ENCODE measurements at regions not wholly inside any gene's neighbourhood (a gene's known extent, or its start where the extent isn't known, plus 50 kb on each side); places are given as distances from the start of the nearest gene placed in this dataset.

- TF ChIP-seq POLR2AphosphoS5 (IDR thresholded peaks at IDR 0.05) (no peak), CTCF (IDR thresholded peaks at IDR 0.05) (no peak)
These were observed 302.8 kb upstream of the FOXQ1 start for GRCh38 chr6:1009103-1009502.

Data from breast epithelium (tissue), 3 donors.